A673 (cell line): ENCODE measurements at regions not wholly inside any gene's neighbourhood (a gene's known extent, or its start where the extent isn't known, plus 50 kb on each side); places are given as distances from the start of the nearest gene placed in this dataset.

Experiments
- BruUV-seq: library from RNA; stranded (reverse); fragments of 400-500 nt; replicated peaks from 2 replicates; lab custom pipeline; 2021; lab: Mats Ljungman, UMichigan
- CTCF ChIA-PET: fragments of 300-600 bp; sonication (Branson Sonifier 250); formaldehyde crosslinking; loops from one replicate; lab custom pipeline; 2022; ENCODE audit warnings: antibody characterized with exemption; lab: Charles Lee
- POLR2A ChIA-PET: fragments of 300-600 bp; sonication (Branson Sonifier 250); formaldehyde crosslinking; loops from one replicate; lab custom pipeline; 2022; ENCODE audit warnings: antibody characterized with exemption; ENCODE audit not compliant: low non-redundant PET; lab: Charles Lee
- DNase-seq: peaks from one replicate; pipeline ENCODE4 v3.0.0-alpha.2; 2015; ENCODE audit warnings: low spot score
- H3K27ac ChIP-seq: fragments of 200-600 bp; sonication (generic); 2 replicates; pipeline ENCODE4 v1.5.1; 2016; ENCODE audit warnings: mixed run types, low read depth, mild to moderate bottlenecking, mixed read lengths, antibody characterized with exemption, low read length; ENCODE audit not compliant: poor library complexity, severe bottlenecking
- H3K27me3 ChIP-seq: fragments of 200-600 bp; sonication (generic); replicated peaks from 2 replicates; pipeline ENCODE4 v1.6.1; 2017; ENCODE audit warnings: mixed run types, low read depth, mild to moderate bottlenecking, mixed read lengths, antibody characterized with exemption, low read length; ENCODE audit not compliant: insufficient read depth, poor library complexity
- H3K36me3 ChIP-seq: fragments of 200-600 bp; sonication (generic); 2 replicates; pipeline ENCODE4 v1.6.1; 2016; ENCODE audit warnings: mixed run types, mild to moderate bottlenecking, mixed read lengths, antibody characterized with exemption, low read length; ENCODE audit not compliant: insufficient read depth, poor library complexity, severe bottlenecking
- H3K4me1 ChIP-seq: fragments of 200-600 bp; sonication (generic); 2 replicates; pipeline ENCODE4 v1.6.1; 2017; ENCODE audit warnings: mixed run types, mild to moderate bottlenecking, mixed read lengths, antibody characterized with exemption, low read length; ENCODE audit not compliant: insufficient read depth, poor library complexity, severe bottlenecking
- H3K4me3 ChIP-seq: fragments of 200-600 bp; sonication (generic); 2 replicates; pipeline ENCODE4 v1.5.1; 2016; ENCODE audit warnings: low read depth, mixed run types, mild to moderate bottlenecking, mixed read lengths, low read length; ENCODE audit not compliant: poor library complexity, severe bottlenecking
- H3K9me3 ChIP-seq: fragments of 200-600 bp; sonication (generic); 2 replicates; pipeline ENCODE4 v1.6.1; 2016; ENCODE audit warnings: mixed run types, low read depth, mild to moderate bottlenecking, mixed read lengths, antibody characterized with exemption, low read length; ENCODE audit not compliant: poor library complexity, severe bottlenecking
- EZH2 ChIP-seq: fragments of 200-600 bp; sonication (generic); IDR thresholded peaks from 2 replicates; pipeline ENCODE4 v1.6.1; 2017; ENCODE audit warnings: borderline replicate concordance, low read depth, mild to moderate bottlenecking, mixed read lengths, antibody characterized with exemption, low read length; ENCODE audit not compliant: poor library complexity, severe bottlenecking
- intact Hi-C: fragments of 100-400 bp; cut with micrococcal nuclease; formaldehyde crosslinking; loops from one replicate; pipeline ENCODE4 v1.10.0; 2022; ENCODE audit not compliant: unreplicated experiment
- TF ChIP-seq, protein P1 (sequence below): fragments of 300-800, 200-600 bp; sonication (generic); conservative IDR thresholded peaks from 2 replicates; pipeline ENCODE4 v1.5.1; 2017; ENCODE audit warnings: low read depth, mild to moderate bottlenecking, antibody characterized with exemption, low read length, moderate library complexity, mixed read lengths

DNA sequence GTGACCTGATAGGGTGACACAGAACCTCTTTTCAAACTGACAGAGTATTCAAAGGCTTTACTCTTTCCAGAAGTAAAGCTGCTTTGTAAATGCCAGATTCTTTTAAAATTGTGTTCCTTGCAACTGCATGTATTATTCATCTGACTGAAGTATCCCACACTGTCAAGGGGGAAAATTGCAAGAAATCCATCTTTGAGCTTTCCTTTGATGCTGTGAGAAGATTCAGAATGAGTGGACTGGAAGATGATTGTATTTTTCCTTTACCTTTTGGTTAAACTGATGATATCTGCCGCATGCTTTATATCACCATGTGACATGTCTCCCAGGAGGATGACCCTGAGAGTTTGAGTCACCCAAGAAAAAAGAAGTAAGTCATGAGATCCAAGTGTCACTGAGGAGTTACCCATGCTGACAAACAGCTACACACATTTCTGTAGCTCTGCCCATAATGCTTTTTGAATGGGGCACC is 250.8 kb upstream of the CBLB start:
- no peak for DNase-seq
- CTCF ChIA-PET, result no interaction called here
- H3K27me3 ChIP-seq, result no peaks in the 10 kb centered on the region
- BruUV-seq, result no TSS peak
- H3K9me3 ChIP-seq, result no peaks in the 10 kb centered on the region
- POLR2A ChIA-PET, result no interaction called here
- TF ChIP-seq, protein P1, sequence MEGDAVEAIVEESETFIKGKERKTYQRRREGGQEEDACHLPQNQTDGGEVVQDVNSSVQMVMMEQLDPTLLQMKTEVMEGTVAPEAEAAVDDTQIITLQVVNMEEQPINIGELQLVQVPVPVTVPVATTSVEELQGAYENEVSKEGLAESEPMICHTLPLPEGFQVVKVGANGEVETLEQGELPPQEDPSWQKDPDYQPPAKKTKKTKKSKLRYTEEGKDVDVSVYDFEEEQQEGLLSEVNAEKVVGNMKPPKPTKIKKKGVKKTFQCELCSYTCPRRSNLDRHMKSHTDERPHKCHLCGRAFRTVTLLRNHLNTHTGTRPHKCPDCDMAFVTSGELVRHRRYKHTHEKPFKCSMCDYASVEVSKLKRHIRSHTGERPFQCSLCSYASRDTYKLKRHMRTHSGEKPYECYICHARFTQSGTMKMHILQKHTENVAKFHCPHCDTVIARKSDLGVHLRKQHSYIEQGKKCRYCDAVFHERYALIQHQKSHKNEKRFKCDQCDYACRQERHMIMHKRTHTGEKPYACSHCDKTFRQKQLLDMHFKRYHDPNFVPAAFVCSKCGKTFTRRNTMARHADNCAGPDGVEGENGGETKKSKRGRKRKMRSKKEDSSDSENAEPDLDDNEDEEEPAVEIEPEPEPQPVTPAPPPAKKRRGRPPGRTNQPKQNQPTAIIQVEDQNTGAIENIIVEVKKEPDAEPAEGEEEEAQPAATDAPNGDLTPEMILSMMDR, result no peak
- TF ChIP-seq EZH2, result no peak
- intact Hi-C loops, result no loop called here
- no peaks in the 10 kb centered on the region for H3K36me3 ChIP-seq
- H3K27ac ChIP-seq, result no peak overlapping the region
- no peaks in the 10 kb centered on the region for H3K4me1 ChIP-seq
- no peak overlapping the region for H3K4me3 ChIP-seq

DNA sequence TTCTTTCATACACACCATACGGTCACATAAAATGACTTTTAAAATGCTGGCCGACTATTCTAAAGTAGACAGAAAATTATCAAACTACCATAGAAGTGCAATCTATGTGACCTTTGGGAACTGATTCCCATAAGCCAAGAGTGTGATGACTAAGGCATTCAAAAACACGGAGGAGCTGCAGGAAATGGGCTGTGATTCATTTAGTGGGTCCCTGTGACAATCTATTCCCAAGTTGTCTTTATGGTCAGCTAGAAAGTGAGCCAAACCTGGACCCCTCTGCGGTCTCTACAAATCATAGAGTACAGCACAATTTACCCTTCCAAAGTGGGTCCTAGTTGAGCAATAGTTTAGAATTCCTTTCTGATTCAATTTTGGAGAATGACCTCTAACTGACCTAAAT is 251.5 kb upstream of the CBLB start:
- no peak for DNase-seq
- Histone ChIP-seq H3K4me3 (no peak overlapping the region), H3K36me3 (no peaks in the 10 kb centered on the region), H3K9me3 (no peaks in the 10 kb centered on the region), H3K27me3 (no peaks in the 10 kb centered on the region), H3K27ac (no peak overlapping the region), H3K4me1 (no peaks in the 10 kb centered on the region)
- no TSS peak for BruUV-seq
- TF ChIP-seq EZH2, result no peak
- TF ChIP-seq, protein P1, result no peak
- intact Hi-C loops, result no loop called here
- ChIA-PET CTCF (no interaction called here), POLR2A (no interaction called here)

DNA sequence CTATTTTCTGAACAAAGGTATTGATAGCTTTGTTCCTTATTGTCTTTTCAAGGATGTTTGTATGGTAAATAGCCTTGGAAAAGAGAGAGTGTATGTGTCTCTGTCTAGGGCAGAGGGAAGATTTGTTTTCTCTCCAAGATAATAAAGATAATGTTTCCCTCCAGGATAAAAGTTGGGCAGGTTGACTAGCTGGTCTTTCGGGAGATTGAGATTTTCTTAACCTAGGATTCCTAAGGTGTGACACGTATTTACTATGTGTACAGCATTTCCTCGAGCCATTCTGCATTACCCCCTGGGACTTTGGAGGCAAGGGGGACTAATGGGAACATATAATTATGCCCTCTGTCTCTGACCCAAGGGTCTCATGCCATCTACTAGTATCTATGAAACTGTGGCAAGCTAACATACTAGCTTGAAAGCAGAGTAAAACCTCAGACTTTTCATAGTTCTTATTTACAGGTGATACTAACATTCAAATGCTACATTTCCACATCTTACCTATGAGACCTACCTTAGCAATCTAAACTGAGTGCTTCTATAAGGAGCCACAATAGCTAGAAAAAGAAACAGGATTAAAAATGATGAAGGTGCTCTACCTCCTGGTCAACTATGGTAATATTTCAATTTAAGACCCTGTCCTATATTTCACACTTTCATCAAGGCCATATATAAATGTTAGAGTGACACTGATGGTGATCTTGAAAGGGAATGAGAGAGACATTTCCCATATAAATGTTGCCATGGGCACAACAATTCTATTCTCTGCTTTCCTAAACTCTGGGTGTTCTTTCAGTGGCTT is 252.9 kb upstream of the CBLB start:
- ChIA-PET CTCF (no interaction called here), POLR2A (no interaction called here)
- no peak overlapping the region for H3K4me3 ChIP-seq
- no peak for TF ChIP-seq EZH2
- TF ChIP-seq, protein P1, result no peak
- H3K9me3 ChIP-seq, result no peaks in the 10 kb centered on the region
- H3K27me3 ChIP-seq, result no peaks in the 10 kb centered on the region
- no peaks in the 10 kb centered on the region for H3K36me3 ChIP-seq
- no TSS peak for BruUV-seq
- intact Hi-C loops, result no loop called here
- no peaks in the 10 kb centered on the region for H3K4me1 ChIP-seq
- H3K27ac ChIP-seq, result no peak overlapping the region
- DNase-seq, result no peak
